ENCODE measurements at regions not wholly inside any gene's neighbourhood (a gene's known extent, or its start where the extent isn't known, plus 50 kb on each side); places are given as distances from the start of the nearest gene placed in this dataset.
"Not testable (repeated sequence)": the region's sequence is repeated elsewhere in the genome, so short reads cannot be mapped to it uniquely, and the experiment has no call there.

GRCh38 chr7:125125315-125125714 lies 195.7 kb upstream of the POT1 start:
- DNase-seq (ENCODE audit: low read depth) = no peak

- no peak for DNase-seq (ENCODE audit: low read depth)
Observed at GRCh38 chr7:125122173-125122572, 192.5 kb upstream of the POT1 start.

- no peak for DNase-seq (ENCODE audit: low read depth)
Observed at GRCh38 chr7:125119559-125120115, 190.0 kb upstream of the POT1 start.

GRCh38 chr7:125118444-125118843 lies 188.8 kb upstream of the POT1 start:
- no peak for DNase-seq (ENCODE audit: low read depth)

- DNase-seq (ENCODE audit: low read depth) = no peak
Observed at GRCh38 chr7:125112850-125113249, 183.2 kb upstream of the POT1 start.

- DNase-seq (ENCODE audit: low read depth) = no peak
Observed at GRCh38 chr7:125099519-125099918, 169.9 kb upstream of the POT1 start.

- no peak for DNase-seq (ENCODE audit: low read depth)
Observed at GRCh38 chr7:125098377-125098970, 168.8 kb upstream of the POT1 start.

GRCh38 chr7:125090596-125090995 lies 161.0 kb upstream of the POT1 start:
- no peak for DNase-seq (ENCODE audit: low read depth)

GRCh38 chr7:125089171-125089570 lies 159.5 kb upstream of the POT1 start:
- DNase-seq (ENCODE audit: low read depth) = no peak

- DNase-seq (ENCODE audit: low read depth) = no peak
Observed at GRCh38 chr7:125088555-125088954, 158.9 kb upstream of the POT1 start.

- no peak for DNase-seq (ENCODE audit: low read depth)
Observed at GRCh38 chr7:125085084-125085483, 155.5 kb upstream of the POT1 start.

- DNase-seq (ENCODE audit: low read depth) = no peak
Observed at GRCh38 chr7:125084196-125084595, 154.6 kb upstream of the POT1 start.

GRCh38 chr7:125074141-125074540 lies 144.5 kb upstream of the POT1 start:
- no peak for DNase-seq (ENCODE audit: low read depth)

GRCh38 chr7:125065546-125065945 lies 135.9 kb upstream of the POT1 start:
- no peak for DNase-seq (ENCODE audit: low read depth)

- DNase-seq (ENCODE audit: low read depth) = no peak
Observed at GRCh38 chr7:125065001-125065400, 135.4 kb upstream of the POT1 start.

GRCh38 chr7:125061776-125062397 lies 132.3 kb upstream of the POT1 start:
- no peak for DNase-seq (ENCODE audit: low read depth)

GRCh38 chr7:125061083-125061745 lies 131.6 kb upstream of the POT1 start:
- not testable (repeated sequence) for DNase-seq (ENCODE audit: low read depth)

- no peak for DNase-seq (ENCODE audit: low read depth)
Observed at GRCh38 chr7:125059861-125060456, 130.3 kb upstream of the POT1 start.

- DNase-seq (ENCODE audit: low read depth) = no peak
Observed at GRCh38 chr7:125057963-125058362, 128.3 kb upstream of the POT1 start.

GRCh38 chr7:125055376-125055775 lies 125.8 kb upstream of the POT1 start:
- no peak for DNase-seq (ENCODE audit: low read depth)

GRCh38 chr7:125046767-125047166 lies 117.1 kb upstream of the POT1 start:
- no peak for DNase-seq (ENCODE audit: low read depth)

GRCh38 chr7:125033506-125033905 lies 103.9 kb upstream of the POT1 start:
- no peak for DNase-seq (ENCODE audit: low read depth)

- no peak for DNase-seq (ENCODE audit: low read depth)
Observed at GRCh38 chr7:125032943-125033342, 103.3 kb upstream of the POT1 start.

Data from non-pigmented ciliary epithelial cell (primary cell).